SU-DHL-6 (cell line): ENCODE measurements at regions not wholly inside any gene's neighbourhood (a gene's known extent, or its start where the extent isn't known, plus 50 kb on each side); places are given as distances from the start of the nearest gene placed in this dataset.

Experiments
- H2AFZ ChIP-seq: fragments of 200-600 bp; sonication (generic); 2 replicates; pipeline ENCODE4 v1.6.1; 2014; ENCODE audit warnings: low read depth, mild to moderate bottlenecking, moderate library complexity, mixed read lengths, antibody characterized with exemption, low read length; ENCODE audit not compliant: severe bottlenecking
- H3F3A ChIP-seq: fragments of 200-600 bp; shearing (Covaris generic); 2 replicates; pipeline ENCODE4 v1.6.0; 2016; ENCODE audit warnings: antibody characterized with exemption, mild to moderate bottlenecking; ENCODE audit not compliant: insufficient read depth
- H3K27ac ChIP-seq: fragments of 200-600 bp; sonication (generic); 2 replicates; pipeline ENCODE4 v1.5.1; 2016; ENCODE audit warnings: low read depth, mild to moderate bottlenecking, low read length, moderate library complexity, mixed read lengths
- H3K27me3 ChIP-seq: fragments of 200-600 bp; sonication (generic), shearing (Covaris generic); 2 replicates; pipeline ENCODE4 v1.6.0; 2014; ENCODE audit warnings: mild to moderate bottlenecking, low read length
- H3K36me3 ChIP-seq: fragments of 200-600 bp; sonication (generic); 2 replicates; pipeline ENCODE4 v1.6.1; 2014; ENCODE audit warnings: mild to moderate bottlenecking, low read length, mixed read lengths
- H3K4me2 ChIP-seq: fragments of 300-600, 200-600 bp; shearing (Covaris generic), sonication (generic); 2 replicates; pipeline ENCODE4 v1.6.0; 2014; ENCODE audit warnings: low read length, low read depth, mild to moderate bottlenecking; ENCODE audit not compliant: poor library complexity, severe bottlenecking
- H3K4me3 ChIP-seq: fragments of 200-600 bp; sonication (generic); 2 replicates; pipeline ENCODE4 v1.5.1; 2014; ENCODE audit warnings: antibody characterized with exemption, low read length, mild to moderate bottlenecking, mixed read lengths; ENCODE audit not compliant: insufficient read depth, poor library complexity, severe bottlenecking
- H3K79me2 ChIP-seq: fragments of 200-600 bp; sonication (generic); 2 replicates; pipeline ENCODE4 v1.6.1; 2014; ENCODE audit warnings: mild to moderate bottlenecking, low read length, moderate library complexity; ENCODE audit not compliant: insufficient read depth
- H3K9ac ChIP-seq: fragments of 200-600 bp; sonication (generic); 2 replicates; pipeline ENCODE4 v1.7.0; 2014; ENCODE audit warnings: mild to moderate bottlenecking, low read length
- H3K9me2 ChIP-seq: fragments of 200-600 bp; sonication (generic); replicated peaks from 2 replicates; pipeline ENCODE4 v1.6.1; 2014; ENCODE audit warnings: low read length; ENCODE audit not compliant: insufficient read depth
- H3K9me3 ChIP-seq: fragments of 200-600 bp; sonication (generic); 2 replicates; pipeline ENCODE4 v1.6.1; 2014; ENCODE audit warnings: low read length, mixed read lengths; ENCODE audit not compliant: insufficient read depth
- H4K20me1 ChIP-seq: fragments of 200-600 bp; sonication (generic); 2 replicates; pipeline ENCODE4 v1.6.1; 2014; ENCODE audit warnings: low read depth, mild to moderate bottlenecking, antibody characterized with exemption, low read length, moderate library complexity, mixed read lengths
- EZH2phosphoT487 ChIP-seq: fragments of 200-600 bp; sonication (generic), shearing (Covaris generic); conservative IDR thresholded peaks from 2 replicates; pipeline ENCODE4 v1.6.1; 2018; ENCODE audit warnings: mild to moderate bottlenecking, antibody characterized with exemption, low read length, moderate library complexity, mixed read lengths
- TF ChIP-seq, protein P1 (sequence below): fragments of 200-600 bp; sonication (generic); IDR thresholded peaks from one replicate; pipeline ENCODE4 v1.5.1; 2017; ENCODE audit warnings: antibody characterized with exemption, mild to moderate bottlenecking, low read length, moderate library complexity; ENCODE audit not compliant: insufficient read depth, poor library complexity, severe bottlenecking

DNA sequence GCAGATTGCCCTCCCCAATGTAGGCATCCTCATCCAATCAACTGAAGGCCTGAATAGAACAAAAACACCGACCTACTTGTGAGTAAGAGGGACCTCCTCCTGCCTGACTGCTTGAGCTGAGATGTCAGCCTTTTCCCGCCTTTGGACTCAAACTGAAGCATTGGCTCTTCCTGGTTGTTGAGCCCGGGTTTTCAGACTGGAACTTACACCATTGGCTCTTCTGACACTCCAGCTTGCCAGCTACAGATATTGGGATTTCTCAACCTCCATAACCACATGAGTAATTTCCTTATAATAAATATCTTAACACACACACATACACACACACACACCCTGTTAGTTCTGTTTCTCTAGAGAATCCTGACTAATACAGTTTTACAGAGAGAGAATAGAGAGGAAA, 173.4 kb upstream of the NTF3 start:
- Histone ChIP-seq H3K9ac (no peak overlapping the region), H3K4me2 (no peak overlapping the region), H3K27me3 (no peaks in the 10 kb centered on the region), H4K20me1 (no peaks in the 10 kb centered on the region), H3K9me3 (no peaks in the 10 kb centered on the region), H3F3A (no peaks in the 10 kb centered on the region), H3K79me2 (no peaks in the 10 kb centered on the region), H2AFZ (no peak overlapping the region), H3K27ac (no peak overlapping the region), H3K4me3 (no peak overlapping the region), H3K36me3 (no peaks in the 10 kb centered on the region), H3K9me2 (no peaks in the 10 kb centered on the region)
- TF ChIP-seq EZH2phosphoT487: no peak
- TF ChIP-seq, protein P1, sequence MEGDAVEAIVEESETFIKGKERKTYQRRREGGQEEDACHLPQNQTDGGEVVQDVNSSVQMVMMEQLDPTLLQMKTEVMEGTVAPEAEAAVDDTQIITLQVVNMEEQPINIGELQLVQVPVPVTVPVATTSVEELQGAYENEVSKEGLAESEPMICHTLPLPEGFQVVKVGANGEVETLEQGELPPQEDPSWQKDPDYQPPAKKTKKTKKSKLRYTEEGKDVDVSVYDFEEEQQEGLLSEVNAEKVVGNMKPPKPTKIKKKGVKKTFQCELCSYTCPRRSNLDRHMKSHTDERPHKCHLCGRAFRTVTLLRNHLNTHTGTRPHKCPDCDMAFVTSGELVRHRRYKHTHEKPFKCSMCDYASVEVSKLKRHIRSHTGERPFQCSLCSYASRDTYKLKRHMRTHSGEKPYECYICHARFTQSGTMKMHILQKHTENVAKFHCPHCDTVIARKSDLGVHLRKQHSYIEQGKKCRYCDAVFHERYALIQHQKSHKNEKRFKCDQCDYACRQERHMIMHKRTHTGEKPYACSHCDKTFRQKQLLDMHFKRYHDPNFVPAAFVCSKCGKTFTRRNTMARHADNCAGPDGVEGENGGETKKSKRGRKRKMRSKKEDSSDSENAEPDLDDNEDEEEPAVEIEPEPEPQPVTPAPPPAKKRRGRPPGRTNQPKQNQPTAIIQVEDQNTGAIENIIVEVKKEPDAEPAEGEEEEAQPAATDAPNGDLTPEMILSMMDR: no peak

DNA sequence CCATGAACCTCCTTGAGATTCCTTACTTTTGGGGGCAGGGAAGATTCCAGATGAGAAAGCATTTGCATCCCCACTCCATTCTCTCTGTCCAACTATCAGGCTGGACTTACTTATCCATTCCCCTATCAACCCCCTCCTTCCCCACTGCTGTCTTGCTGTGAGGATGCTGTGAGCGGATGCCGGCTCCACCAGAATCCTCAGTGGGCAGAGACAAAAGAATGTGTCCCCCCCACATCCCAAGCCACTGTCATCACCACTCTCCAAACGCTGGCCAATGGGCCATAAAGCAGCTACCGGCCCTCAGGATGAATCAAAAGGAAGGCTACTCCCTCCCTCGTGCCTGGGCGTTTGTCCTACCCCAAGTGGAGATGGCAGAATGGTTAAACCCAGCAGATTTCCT, 173.0 kb upstream of the NTF3 start:
- H3K27ac ChIP-seq: no peak overlapping the region
- no peaks in the 10 kb centered on the region for H3F3A ChIP-seq
- no peaks in the 10 kb centered on the region for H3K9me3 ChIP-seq
- H3K4me3 ChIP-seq: no peak overlapping the region
- TF ChIP-seq EZH2phosphoT487: no peak
- TF ChIP-seq, protein P1: no peak
- H3K9ac ChIP-seq: no peak overlapping the region
- H3K27me3 ChIP-seq: no peaks in the 10 kb centered on the region
- no peaks in the 10 kb centered on the region for H3K9me2 ChIP-seq
- no peaks in the 10 kb centered on the region for H3K79me2 ChIP-seq
- no peaks in the 10 kb centered on the region for H3K36me3 ChIP-seq
- H2AFZ ChIP-seq: no peak overlapping the region
- H3K4me2 ChIP-seq: no peak overlapping the region
- no peaks in the 10 kb centered on the region for H4K20me1 ChIP-seq

DNA sequence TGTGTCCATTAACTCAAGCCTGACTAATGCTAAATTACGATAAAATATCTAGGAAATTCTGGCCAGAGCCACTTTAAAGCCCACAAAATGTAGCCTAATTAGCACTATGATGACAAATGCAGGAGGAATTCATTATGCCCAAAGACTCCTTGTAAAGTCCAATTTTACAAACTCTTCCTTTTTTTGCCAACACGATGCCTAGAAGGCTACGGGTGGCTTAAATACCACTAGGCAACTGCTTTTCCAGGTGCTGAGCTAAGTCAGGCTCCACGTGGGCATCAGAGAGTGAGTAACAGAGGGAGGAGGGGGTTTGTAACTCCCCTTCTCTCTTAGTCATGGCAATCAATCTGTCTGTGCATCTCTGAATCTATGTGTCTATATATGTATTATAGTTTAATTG, 172.4 kb upstream of the NTF3 start:
- Histone ChIP-seq H2AFZ (no peak overlapping the region), H3K27ac (no peak overlapping the region), H3K9me3 (no peaks in the 10 kb centered on the region), H3K4me2 (no peak overlapping the region), H3F3A (no peaks in the 10 kb centered on the region), H3K36me3 (no peaks in the 10 kb centered on the region), H3K79me2 (no peaks in the 10 kb centered on the region), H3K4me3 (no peak overlapping the region), H3K9ac (no peak overlapping the region), H4K20me1 (no peaks in the 10 kb centered on the region), H3K27me3 (no peaks in the 10 kb centered on the region), H3K9me2 (no peaks in the 10 kb centered on the region)
- TF ChIP-seq EZH2phosphoT487: no peak
- TF ChIP-seq, protein P1: no peak

- Histone ChIP-seq H3K36me3 (no peaks in the 10 kb centered on the region), H3K4me3 (no peak overlapping the region), H3K9me3 (no peaks in the 10 kb centered on the region), H3K27ac (no peak overlapping the region), H3K79me2 (no peaks in the 10 kb centered on the region), H3F3A (no peaks in the 10 kb centered on the region), H3K9ac (no peak overlapping the region), H2AFZ (no peak overlapping the region), H3K4me2 (no peak overlapping the region), H3K9me2 (no peaks in the 10 kb centered on the region), H4K20me1 (no peaks in the 10 kb centered on the region), H3K27me3 (no peaks in the 10 kb centered on the region)
- TF ChIP-seq EZH2phosphoT487: no peak
- TF ChIP-seq, protein P1: no peak
Measured at GRCh38 chr12:5260086-5260485, 171.8 kb upstream of the NTF3 start.
